ENCODE measurements at regions not wholly inside any gene's neighbourhood (a gene's known extent, or its start where the extent isn't known, plus 50 kb on each side); places are given as distances from the start of the nearest gene placed in this dataset.
"Not testable (repeated sequence)": the region's sequence is repeated elsewhere in the genome, so short reads cannot be mapped to it uniquely, and the experiment has no call there.

DNA sequence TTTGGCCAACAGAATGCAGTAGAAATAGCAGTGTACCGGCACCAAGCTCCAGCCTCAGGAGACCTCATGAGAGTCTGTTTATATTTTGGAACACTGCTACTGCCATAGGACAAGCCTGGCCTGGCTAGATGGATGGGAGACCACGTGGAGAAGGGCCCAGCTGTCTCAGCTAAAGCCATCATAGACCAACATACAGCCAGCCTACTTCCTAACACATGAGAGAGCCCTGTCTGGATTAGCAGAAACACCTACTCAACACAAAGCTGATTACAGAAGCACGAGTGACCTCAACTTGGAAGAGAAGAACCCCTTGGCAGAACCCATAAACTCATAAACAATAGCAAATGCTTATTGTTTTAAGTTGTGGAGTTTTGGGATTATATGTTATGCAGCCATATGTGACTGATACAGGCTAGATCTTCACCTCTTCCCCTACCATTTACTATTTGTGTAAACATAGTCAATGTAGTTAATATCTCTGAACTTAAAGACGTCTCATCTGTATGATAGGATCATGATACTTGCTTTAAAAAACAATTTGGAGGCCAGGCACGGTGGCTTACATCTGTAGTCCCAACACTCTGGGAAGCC lies 199.4 kb upstream of the ZNF217 start:
- H3K4me3 ChIP-seq (ENCODE audit: low read depth, low read length), result no peak overlapping the region
- TF ChIP-seq, protein P1, sequence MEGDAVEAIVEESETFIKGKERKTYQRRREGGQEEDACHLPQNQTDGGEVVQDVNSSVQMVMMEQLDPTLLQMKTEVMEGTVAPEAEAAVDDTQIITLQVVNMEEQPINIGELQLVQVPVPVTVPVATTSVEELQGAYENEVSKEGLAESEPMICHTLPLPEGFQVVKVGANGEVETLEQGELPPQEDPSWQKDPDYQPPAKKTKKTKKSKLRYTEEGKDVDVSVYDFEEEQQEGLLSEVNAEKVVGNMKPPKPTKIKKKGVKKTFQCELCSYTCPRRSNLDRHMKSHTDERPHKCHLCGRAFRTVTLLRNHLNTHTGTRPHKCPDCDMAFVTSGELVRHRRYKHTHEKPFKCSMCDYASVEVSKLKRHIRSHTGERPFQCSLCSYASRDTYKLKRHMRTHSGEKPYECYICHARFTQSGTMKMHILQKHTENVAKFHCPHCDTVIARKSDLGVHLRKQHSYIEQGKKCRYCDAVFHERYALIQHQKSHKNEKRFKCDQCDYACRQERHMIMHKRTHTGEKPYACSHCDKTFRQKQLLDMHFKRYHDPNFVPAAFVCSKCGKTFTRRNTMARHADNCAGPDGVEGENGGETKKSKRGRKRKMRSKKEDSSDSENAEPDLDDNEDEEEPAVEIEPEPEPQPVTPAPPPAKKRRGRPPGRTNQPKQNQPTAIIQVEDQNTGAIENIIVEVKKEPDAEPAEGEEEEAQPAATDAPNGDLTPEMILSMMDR (conservative IDR thresholded peaks at IDR 0.05; ENCODE audit: low read depth, low read length), result no peak
- DNase-seq (ENCODE audit: low read depth), result no peak

- TF ChIP-seq, protein P1 (conservative IDR thresholded peaks at IDR 0.05; ENCODE audit: low read depth, low read length), result no peak
- DNase-seq (ENCODE audit: low read depth), result no peak
- no peak overlapping the region for H3K4me3 ChIP-seq (ENCODE audit: low read depth, low read length)
Measured at GRCh38 chr20:53789989-53790675, 196.5 kb upstream of the ZNF217 start.

DNA sequence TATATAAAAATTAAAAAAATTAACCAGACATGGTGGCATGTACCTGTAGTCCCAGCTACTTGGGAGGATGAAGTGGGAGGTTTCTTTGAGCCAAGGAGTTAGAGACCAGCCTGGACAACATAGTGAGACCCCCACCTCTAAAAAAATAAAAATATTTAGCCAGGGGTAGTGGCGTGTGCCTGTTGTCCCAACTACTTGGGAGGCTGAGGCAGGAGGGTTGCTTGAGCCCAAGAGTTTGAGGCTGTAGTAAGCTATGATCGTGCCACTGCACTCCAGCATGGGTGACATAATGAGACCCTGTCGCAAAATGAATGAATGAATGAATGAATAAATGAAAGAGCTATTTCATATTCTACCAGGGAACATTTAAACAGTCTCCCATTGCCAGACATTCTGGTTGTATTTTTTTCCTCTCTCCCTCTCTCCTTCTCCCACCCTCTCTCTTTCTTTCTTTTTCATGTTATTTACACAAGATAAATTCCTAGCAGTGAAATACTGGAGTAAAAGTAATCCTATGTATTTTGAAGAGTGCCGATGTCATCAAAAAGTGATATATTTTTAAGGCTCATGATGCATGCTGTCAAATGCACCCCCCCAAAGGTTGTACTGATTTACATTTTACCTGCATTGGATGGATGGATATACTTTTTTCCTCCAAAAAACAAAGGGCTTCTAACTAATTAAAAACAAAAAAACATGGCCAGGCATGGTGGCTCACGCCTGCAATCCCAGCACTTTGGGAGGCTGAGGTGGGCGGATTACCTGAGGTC lies 194.8 kb upstream of the ZNF217 start:
- TF ChIP-seq, protein P1 (conservative IDR thresholded peaks at IDR 0.05; ENCODE audit: low read depth, low read length), result no peak
- DNase-seq (ENCODE audit: low read depth), result no peak
- no peak overlapping the region for H3K4me3 ChIP-seq (ENCODE audit: low read depth, low read length)

- DNase-seq (ENCODE audit: low read depth); H3K4me3 ChIP-seq (ENCODE audit: low read depth, low read length): not testable (repeated sequence)
Measured at GRCh38 chr20:53787491-53787931, 193.9 kb upstream of the ZNF217 start.

- DNase-seq (ENCODE audit: low read depth), result no peak
- TF ChIP-seq, protein P1 (conservative IDR thresholded peaks at IDR 0.05; ENCODE audit: low read depth, low read length), result no peak
- no peak overlapping the region for H3K4me3 ChIP-seq (ENCODE audit: low read depth, low read length)
Measured at GRCh38 chr20:53786445-53787267, 193.0 kb upstream of the ZNF217 start.

DNA sequence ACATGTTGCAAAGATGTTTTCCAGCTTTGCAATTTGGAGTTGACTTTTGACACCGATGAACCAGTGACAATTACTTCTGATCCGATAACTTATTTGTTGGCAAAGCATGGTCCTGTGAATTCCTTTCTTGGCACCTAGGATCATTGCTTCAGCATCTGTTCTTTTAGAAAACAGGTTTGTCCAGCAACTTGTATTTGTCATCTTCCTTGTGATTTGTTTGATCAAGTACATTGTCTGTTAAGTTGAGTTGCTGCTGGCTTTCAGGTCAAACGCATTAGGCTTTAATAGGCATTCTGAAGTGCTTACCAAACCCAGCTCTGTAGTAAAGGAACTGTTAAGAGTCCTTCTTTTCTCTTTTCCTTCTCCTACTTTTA lies 192.4 kb upstream of the ZNF217 start:
- TF ChIP-seq, protein P1 (conservative IDR thresholded peaks at IDR 0.05; ENCODE audit: low read depth, low read length), result no peak
- DNase-seq (ENCODE audit: low read depth), result no peak
- no peak overlapping the region for H3K4me3 ChIP-seq (ENCODE audit: low read depth, low read length)

GRCh38 chr20:53785320-53785719 lies 191.7 kb upstream of the ZNF217 start:
- H3K4me3 ChIP-seq (ENCODE audit: low read depth, low read length), result no peak overlapping the region
- TF ChIP-seq, protein P1 (conservative IDR thresholded peaks at IDR 0.05; ENCODE audit: low read depth, low read length), result no peak
- DNase-seq (ENCODE audit: low read depth), result no peak

Measured in choroid plexus epithelial cell (primary cell).